GM18907 (cell line): ENCODE measurements at regions not wholly inside any gene's neighbourhood (a gene's known extent, or its start where the extent isn't known, plus 50 kb on each side); places are given as distances from the start of the nearest gene placed in this dataset.

Experiments
- ATAC-seq: cut with Tn5 transposase; IDR thresholded peaks from one replicate; pipeline ENCODE4 v1.9.1; 2021; ENCODE audit warnings: mild to moderate bottlenecking, moderate library complexity; ENCODE audit not compliant: unreplicated experiment

- ATAC-seq = no peak
These were observed 180.3 kb upstream of the GRB10 start for GRCh38 chr7:50962962-50963374.

- ATAC-seq = no peak
These were observed 179.7 kb upstream of the GRB10 start for GRCh38 chr7:50962281-50962883.

DNA sequence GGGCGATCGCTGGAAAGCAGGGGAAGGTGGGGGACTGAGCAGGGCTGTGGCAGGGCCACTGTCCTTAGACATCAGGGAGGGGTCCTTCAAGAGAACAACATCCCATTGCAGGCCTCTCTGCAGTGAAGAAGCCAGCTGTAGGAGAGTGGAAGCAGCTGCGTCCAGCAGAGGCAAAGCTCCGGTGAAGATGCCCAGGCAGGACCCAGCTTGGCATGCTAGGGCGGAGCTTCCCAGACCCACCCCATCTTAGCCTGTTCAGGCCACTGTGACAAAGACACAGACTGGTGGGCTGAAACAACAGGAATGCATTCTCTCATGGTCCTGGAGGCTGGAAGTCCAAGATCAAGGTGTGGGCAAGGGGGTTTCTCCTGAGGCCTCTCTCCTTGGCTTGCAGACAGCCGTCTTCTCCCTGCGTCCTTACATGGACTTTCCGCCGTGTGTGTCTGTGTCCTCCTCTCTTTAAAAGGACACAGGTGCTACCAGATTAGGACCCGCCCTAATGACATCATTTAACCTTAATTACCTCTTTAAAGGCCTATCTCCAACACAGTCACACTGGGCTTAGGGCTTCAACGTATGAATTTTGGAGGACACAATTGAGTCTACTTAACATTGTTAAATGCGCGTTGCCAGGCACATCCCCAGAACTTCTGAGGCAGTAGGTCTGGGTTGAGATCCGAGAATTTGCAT is 178.1 kb upstream of the GRB10 start:
- ATAC-seq = no peak

- ATAC-seq = no peak
These were observed 177.3 kb upstream of the GRB10 start for GRCh38 chr7:50959991-50960390.

- ATAC-seq = no peak
These were observed 176.9 kb upstream of the GRB10 start for GRCh38 chr7:50959560-50959959.

DNA sequence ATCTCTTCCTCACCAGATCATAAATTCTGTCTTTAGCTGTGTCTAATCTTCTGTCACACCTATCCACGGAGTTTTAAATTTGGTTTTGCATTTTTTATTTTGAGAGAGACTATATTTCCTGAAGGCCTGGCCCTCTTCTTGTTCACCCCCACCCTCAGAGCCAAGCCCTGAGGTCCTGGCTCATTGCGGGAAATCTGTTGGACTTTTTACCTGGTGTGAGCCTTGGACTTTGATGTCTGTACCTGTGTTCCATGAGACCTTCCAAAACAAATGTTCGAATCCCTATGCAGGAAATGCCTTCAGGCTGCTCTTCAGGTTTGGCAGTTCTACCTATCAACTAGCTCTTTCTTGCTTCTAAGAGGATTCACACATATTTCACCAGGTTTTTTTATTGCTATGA is 175.2 kb upstream of the GRB10 start:
- no peak for ATAC-seq

DNA sequence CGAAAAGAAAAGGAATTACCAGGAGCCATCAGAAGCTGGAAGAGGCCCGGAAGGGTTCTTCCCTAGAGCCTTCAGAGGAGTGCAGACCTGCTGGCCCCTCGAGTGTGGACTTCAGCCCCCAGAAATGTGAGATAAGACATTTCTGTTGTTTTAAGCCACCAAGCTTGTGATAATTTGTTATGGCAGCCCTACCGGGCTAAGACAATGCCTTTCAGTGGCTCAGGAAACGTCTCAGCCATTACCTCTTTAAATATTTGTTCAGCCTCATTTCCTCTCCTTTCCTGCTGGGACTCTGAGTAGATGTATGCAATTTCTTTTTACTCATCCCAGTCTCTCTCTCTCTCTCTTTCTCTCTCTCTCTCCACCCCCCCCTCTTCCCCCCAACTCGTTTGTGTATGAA is 174.7 kb upstream of the GRB10 start:
- ATAC-seq = no peak

DNA sequence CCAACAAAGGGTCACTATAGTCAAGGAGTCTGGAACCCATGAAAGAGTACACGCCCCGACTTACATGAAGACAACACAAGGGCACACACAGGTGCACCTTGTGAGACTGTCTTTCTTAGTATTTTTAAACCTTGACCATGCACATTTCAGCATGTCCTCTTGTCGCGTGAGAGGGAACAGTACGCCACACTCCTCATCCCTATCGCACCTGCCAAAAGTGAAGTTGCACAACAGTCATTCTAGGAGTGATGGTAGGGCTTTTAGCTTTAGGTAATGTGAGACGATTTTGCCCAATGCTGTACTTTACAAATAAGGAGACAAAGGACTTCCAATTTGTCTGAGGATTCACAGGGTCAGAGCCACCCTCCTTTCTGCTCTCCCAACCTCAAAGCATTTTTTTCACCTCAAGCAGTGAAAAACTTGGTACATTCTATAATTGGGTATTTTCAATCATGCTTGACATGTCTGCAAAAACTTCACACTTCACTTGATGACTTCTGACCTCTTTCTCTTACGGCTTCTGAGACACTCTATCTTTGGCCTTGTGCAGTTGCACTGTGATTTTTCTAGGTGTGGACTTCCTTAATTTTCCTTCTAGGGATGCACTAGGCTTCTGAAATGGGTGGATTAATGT is 173.9 kb upstream of the GRB10 start:
- ATAC-seq = no peak

- ATAC-seq = no peak
These were observed 172.0 kb upstream of the GRB10 start for GRCh38 chr7:50954716-50955115.

- ATAC-seq = no peak
These were observed 171.5 kb upstream of the GRB10 start for GRCh38 chr7:50954245-50954644.

DNA sequence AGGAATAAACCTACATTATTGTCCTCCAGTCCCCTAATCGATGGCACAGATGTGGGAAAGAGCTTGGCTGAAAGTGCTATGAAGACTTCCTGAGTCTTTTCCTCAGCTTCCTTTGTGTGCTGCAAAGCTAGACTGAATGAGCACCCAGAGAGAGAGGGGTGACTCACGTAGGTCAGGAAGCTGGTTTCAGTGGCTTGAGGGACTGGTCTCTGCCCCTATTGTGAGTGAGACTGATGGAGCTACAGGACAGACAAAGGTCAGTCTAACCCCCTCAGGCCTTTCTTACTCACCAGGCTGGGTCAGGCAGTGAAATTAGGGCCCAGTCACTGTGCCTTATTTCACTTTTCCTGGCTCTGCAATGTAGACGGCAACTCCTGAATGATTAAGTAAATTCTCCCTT is 171.1 kb upstream of the GRB10 start:
- ATAC-seq = no peak

- no peak for ATAC-seq
These were observed 170.6 kb upstream of the GRB10 start for GRCh38 chr7:50953303-50953702.

GRCh38 chr7:50952544-50952943 is 169.8 kb upstream of the GRB10 start:
- no peak for ATAC-seq

- no peak for ATAC-seq
These were observed 169.4 kb upstream of the GRB10 start for GRCh38 chr7:50952120-50952519.

GRCh38 chr7:50943482-50943881 is 160.8 kb upstream of the GRB10 start:
- ATAC-seq = no peak

DNA sequence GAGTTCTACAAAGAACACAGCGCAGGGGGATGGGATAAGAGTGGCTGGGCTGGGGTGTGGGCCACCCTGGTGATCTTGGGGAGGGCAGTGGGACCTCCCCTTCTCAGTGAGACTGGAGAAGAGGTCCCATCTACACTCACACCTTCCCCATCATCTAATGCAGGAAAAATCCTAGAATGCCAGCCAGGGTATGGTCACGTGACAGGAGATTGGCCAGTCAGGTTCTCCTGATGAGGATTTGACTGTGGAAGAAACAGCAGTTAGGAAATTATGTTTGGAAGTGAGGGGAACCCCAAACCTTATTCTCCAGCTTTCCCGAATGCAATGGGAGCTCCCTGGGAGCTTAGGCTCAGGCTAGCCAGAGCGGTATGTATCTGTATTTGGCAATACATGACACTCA is 158.8 kb upstream of the GRB10 start:
- ATAC-seq = no peak

DNA sequence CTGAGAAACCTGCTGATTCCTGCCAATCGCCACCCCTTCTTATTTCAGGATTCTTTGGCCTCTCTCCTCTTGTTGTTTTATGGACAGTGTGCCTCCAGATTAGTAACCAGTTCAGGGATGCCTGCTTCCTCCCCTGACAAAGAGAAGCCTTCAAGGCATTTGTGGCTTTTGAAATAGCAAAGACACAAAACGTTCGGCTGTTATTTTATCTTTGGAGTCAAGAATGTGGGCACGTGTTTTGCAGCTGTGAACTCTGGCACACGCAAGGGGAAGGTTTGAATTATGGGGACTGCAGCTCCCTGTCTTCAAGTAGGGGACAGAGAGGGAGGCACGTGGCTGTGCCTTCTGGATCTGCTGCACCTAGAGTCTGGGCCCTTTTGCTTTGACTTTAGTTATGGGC is 157.9 kb upstream of the GRB10 start:
- ATAC-seq = no peak

GRCh38 chr7:50939021-50939420 is 156.3 kb upstream of the GRB10 start:
- no peak for ATAC-seq

DNA sequence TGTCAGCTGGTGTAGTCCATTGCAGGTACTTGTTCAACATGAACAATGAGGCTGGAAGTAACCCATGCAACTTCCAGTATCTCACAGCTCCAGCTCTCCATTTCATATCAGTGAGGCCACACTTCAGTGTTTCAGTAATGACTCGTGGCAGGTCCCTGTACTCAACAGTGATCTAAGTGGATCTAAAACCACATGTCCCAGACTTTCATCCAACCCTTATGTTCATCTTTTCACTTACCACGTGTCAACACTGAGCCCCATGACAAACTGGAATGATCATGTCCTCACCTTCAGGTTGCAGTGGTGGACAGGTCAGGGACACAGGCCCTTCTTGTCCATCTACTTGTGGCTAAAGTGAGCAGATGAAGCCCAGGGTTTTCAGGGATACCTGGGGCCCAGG is 155.0 kb upstream of the GRB10 start:
- ATAC-seq = no peak

- ATAC-seq = no peak
These were observed 143.4 kb upstream of the GRB10 start for GRCh38 chr7:50926049-50926448.

GRCh38 chr7:50923476-50923875 is 140.8 kb upstream of the GRB10 start:
- ATAC-seq = no peak

GRCh38 chr7:50921114-50921813 is 138.6 kb upstream of the GRB10 start:
- no peak for ATAC-seq
